Caco-2 (cell line): ENCODE measurements at regions not wholly inside any gene's neighbourhood (a gene's known extent, or its start where the extent isn't known, plus 50 kb on each side); places are given as distances from the start of the nearest gene placed in this dataset.
"Not testable (repeated sequence)": the region's sequence is repeated elsewhere in the genome, so short reads cannot be mapped to it uniquely, and the experiment has no call there.

Experiments
- BruUV-seq: library from RNA; stranded (reverse); fragments of 400-500 nt; replicated peaks from 2 replicates; lab custom pipeline; 2021; lab: Mats Ljungman, UMichigan
- CTCF ChIA-PET: fragments of 300-600 bp; sonication (Branson Sonifier 250); formaldehyde crosslinking; loops from one replicate; lab custom pipeline; 2022; ENCODE audit warnings: antibody characterized with exemption; lab: Charles Lee
- POLR2A ChIA-PET: fragments of 300-600 bp; sonication (Branson Sonifier 250); formaldehyde crosslinking; loops from one replicate; lab custom pipeline; 2022; ENCODE audit warnings: antibody characterized with exemption; lab: Charles Lee
- DNase-seq, 2 experiments: peaks; one replicate each; pipeline versions ENCODE4 v3.0.0 to v3.0.0-alpha.2; 2020 to 2022
- H3K27me3 ChIP-seq: replicated peaks from 2 replicates; pipeline ENCODE4 v1.6.0; 2011; ENCODE audit warnings: low read length; ENCODE audit not compliant: control insufficient read depth, insufficient read depth
- H3K36me3 ChIP-seq: 2 replicates; pipeline ENCODE4 v1.5.1; 2011; ENCODE audit warnings: low read length; ENCODE audit not compliant: control insufficient read depth, insufficient read depth
- H3K4me1 ChIP-seq: fragments of 250-450 bp; sonication (Bioruptor Pico); 2 replicates; pipeline ENCODE4 v1.5.1; 2020; ENCODE audit warnings: mild to moderate bottlenecking
- H3K4me3 ChIP-seq: 2 replicates; pipeline ENCODE4 v1.5.1; 2011; ENCODE audit warnings: low read depth, mild to moderate bottlenecking, control low read depth, low read length
- H3K9me3 ChIP-seq: fragments of 250-450 bp; sonication (Bioruptor Pico); 2 replicates; pipeline ENCODE4 v1.5.1; 2020; ENCODE audit warnings: mild to moderate bottlenecking, moderate library complexity
- H3K27ac Mint-ChIP-seq: one replicate; pipeline ENCODE4 v1.8.0; 2022; ENCODE audit warnings: mixed read lengths; ENCODE audit not compliant: unreplicated experiment
- H3K27me3 Mint-ChIP-seq: one replicate; pipeline ENCODE4 v1.8.0; 2022; ENCODE audit warnings: mixed read lengths; ENCODE audit not compliant: insufficient read depth, unreplicated experiment
- H3K36me3 Mint-ChIP-seq: one replicate; pipeline ENCODE4 v1.8.0; 2022; ENCODE audit warnings: mild to moderate bottlenecking, mixed read lengths; ENCODE audit not compliant: insufficient read depth, unreplicated experiment
- H3K4me1 Mint-ChIP-seq: one replicate; pipeline ENCODE4 v1.8.0; 2022; ENCODE audit warnings: low read depth, mixed read lengths; ENCODE audit not compliant: unreplicated experiment
- H3K4me3 Mint-ChIP-seq: one replicate; pipeline ENCODE4 v1.8.0; 2022; ENCODE audit warnings: mild to moderate bottlenecking, moderate library complexity, mixed read lengths; ENCODE audit not compliant: unreplicated experiment
- H3K9me3 Mint-ChIP-seq: one replicate; pipeline ENCODE4 v1.8.0; 2022; ENCODE audit warnings: mixed read lengths; ENCODE audit not compliant: unreplicated experiment
- intact Hi-C: fragments of 100-400 bp; cut with micrococcal nuclease; formaldehyde crosslinking; loops from one replicate; pipeline ENCODE4 v1.10.0; 2022; ENCODE audit not compliant: unreplicated experiment
- TF ChIP-seq, protein P1 (sequence below), 2 experiments: fragments of 200-600 bp in 1 of 2; IDR thresholded peaks; 1 replicate in 1 of 2; 2 replicates in 1 of 2; pipeline versions ENCODE4 v1.5.1 to v1.8.0; 2011 to 2022; ENCODE audit warnings: antibody characterized with exemption in 1 of 2, control low read depth in 1 of 2, inconsistent platforms in 1 of 2, low read depth in 1 of 2, low read length in 1 of 2, mild to moderate bottlenecking in 1 of 2, moderate library complexity in 1 of 2; ENCODE audit not compliant: insufficient read depth in 1 of 2, severe bottlenecking in 1 of 2, unreplicated experiment in 1 of 2

DNA sequence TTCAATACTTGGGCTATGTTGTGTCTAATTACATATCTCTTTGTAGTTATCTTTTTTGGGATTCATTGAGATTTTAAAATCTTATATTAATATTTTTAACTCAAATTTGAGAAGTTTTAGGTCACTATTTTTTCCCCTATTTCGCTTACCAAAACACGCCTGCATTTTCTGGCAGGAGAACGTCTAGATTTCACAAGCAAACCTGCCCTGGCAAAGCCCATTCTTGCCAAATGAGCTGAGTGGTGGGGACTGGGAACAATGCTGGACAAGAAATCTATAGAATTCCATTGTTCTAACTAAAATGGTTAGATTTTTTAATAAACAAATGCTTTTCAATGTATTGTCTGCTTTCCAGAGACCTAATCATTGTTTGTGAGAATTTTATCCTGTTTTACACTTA is 1283.7 kb upstream of the RAG2 start:
- intact Hi-C loops = no loop called here
- H3K36me3 ChIP-seq = no peaks in the 10 kb centered on the region
- DNase-seq = no peak
- no peaks in the 10 kb centered on the region for H3K27me3 ChIP-seq
- BruUV-seq = no TSS peak
- ChIA-PET CTCF (no interaction called here), POLR2A (no interaction called here)
- TF ChIP-seq, protein P1, sequence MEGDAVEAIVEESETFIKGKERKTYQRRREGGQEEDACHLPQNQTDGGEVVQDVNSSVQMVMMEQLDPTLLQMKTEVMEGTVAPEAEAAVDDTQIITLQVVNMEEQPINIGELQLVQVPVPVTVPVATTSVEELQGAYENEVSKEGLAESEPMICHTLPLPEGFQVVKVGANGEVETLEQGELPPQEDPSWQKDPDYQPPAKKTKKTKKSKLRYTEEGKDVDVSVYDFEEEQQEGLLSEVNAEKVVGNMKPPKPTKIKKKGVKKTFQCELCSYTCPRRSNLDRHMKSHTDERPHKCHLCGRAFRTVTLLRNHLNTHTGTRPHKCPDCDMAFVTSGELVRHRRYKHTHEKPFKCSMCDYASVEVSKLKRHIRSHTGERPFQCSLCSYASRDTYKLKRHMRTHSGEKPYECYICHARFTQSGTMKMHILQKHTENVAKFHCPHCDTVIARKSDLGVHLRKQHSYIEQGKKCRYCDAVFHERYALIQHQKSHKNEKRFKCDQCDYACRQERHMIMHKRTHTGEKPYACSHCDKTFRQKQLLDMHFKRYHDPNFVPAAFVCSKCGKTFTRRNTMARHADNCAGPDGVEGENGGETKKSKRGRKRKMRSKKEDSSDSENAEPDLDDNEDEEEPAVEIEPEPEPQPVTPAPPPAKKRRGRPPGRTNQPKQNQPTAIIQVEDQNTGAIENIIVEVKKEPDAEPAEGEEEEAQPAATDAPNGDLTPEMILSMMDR (IDR thresholded peaks at IDR 0.05; ENCODE audit: insufficient read depth in 1 of 2, low read depth in 1 of 2, low read length in 1 of 2, severe bottlenecking in 1 of 2, unreplicated experiment in 1 of 2) = no peak
- no peaks in the 10 kb centered on the region for H3K4me1 Mint-ChIP-seq
- no peaks in the 10 kb centered on the region for H3K9me3 ChIP-seq
- H3K4me3 ChIP-seq = no peak overlapping the region
- no peak overlapping the region for H3K27ac Mint-ChIP-seq
- H3K9me3 Mint-ChIP-seq = no peaks in the 10 kb centered on the region
- H3K4me3 Mint-ChIP-seq = no peak overlapping the region
- no peaks in the 10 kb centered on the region for H3K36me3 Mint-ChIP-seq
- H3K27me3 Mint-ChIP-seq = no peaks in the 10 kb centered on the region
- H3K4me1 ChIP-seq = no peaks in the 10 kb centered on the region

DNA sequence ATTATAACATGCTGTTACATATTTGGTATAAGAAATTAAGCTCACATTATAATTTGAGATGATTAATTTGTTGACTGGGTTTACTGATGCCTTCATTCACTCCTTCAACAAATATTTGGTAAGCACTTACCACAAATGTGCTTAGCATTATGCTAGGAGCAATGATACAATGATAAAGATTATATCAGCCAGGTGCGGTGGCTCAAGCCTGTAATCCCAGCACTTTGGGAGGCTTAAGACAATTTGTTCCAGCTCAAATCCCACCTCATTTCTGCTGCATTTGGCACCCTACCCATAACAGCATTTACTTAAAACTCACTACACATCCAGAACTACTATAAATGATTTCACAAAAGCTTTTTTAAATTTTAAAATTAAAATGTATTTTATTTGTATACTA is 1263.6 kb upstream of the RAG2 start:
- Mint-ChIP-seq H3K4me3 (no peak overlapping the region), H3K4me1 (peaks cover 7% of the 10 kb centered on the region), H3K27ac (no peak overlapping the region), H3K9me3 (peaks cover 18% of the 10 kb centered on the region), H3K27me3 (no peaks in the 10 kb centered on the region), H3K36me3 (no peaks in the 10 kb centered on the region)
- intact Hi-C loops = no loop called here
- Histone ChIP-seq H3K4me3 (no peak overlapping the region), H3K4me1 (peaks cover 6% of the 10 kb centered on the region), H3K36me3 (no peaks in the 10 kb centered on the region), H3K9me3 (no peaks in the 10 kb centered on the region), H3K27me3 (no peaks in the 10 kb centered on the region)
- DNase-seq = no peak
- TF ChIP-seq, protein P1 (IDR thresholded peaks at IDR 0.05; ENCODE audit: insufficient read depth in 1 of 2, low read depth in 1 of 2, low read length in 1 of 2, severe bottlenecking in 1 of 2, unreplicated experiment in 1 of 2) = no peak
- CTCF ChIA-PET = no interaction called here
- POLR2A ChIA-PET = no interaction called here
- no TSS peak for BruUV-seq

DNA sequence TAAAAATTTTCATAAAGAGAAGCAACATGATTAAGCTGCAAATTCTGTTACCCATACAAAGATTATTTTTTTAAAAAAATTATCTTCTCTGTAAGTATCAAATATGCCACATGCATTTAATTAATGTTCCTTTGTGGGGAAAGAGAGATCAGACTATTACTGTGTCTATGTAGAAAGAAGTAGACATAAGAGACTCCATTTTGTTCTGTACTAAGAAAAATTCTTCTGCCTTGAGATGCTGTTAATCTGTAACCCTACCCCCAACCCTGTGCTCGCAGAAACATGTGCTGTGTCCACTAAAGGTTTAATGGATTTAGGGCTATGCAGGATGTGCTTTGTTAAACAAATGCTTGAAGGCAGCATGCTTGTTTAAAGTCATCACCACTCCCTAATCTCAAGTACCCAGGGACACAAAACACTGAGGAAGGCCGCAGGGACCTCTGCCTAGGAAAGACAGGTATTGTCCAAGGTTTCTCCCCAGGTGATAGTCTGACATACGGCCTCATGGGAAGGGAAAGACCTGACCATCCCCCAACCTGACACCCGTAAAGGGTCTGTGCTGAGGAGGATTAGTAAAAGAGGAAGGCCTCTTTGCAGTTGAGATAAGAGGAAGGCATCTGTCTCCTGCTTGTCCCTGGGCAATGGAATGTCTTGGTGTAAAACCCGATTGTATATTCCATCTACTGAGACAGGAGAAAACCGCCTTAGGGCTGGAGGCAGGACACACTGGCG is 1260.9 kb upstream of the RAG2 start:
- H3K4me1 ChIP-seq, BruUV-seq, H3K4me3 Mint-ChIP-seq, H3K36me3 Mint-ChIP-seq, POLR2A ChIA-PET, H3K9me3 ChIP-seq, H3K36me3 ChIP-seq, H3K4me3 ChIP-seq, CTCF ChIA-PET, H3K4me1 Mint-ChIP-seq, H3K27me3 ChIP-seq, intact Hi-C loops, H3K27me3 Mint-ChIP-seq: not testable (repeated sequence)
- H3K9me3 Mint-ChIP-seq = peaks cover 21% of the 10 kb centered on the region
- H3K27ac Mint-ChIP-seq = peak overlapping the region; percentile 56
- DNase-seq = peak; percentile 34 to 70
